ENCODE measurements at regions not wholly inside any gene's neighbourhood (a gene's known extent, or its start where the extent isn't known, plus 50 kb on each side); places are given as distances from the start of the nearest gene placed in this dataset.
"Not testable (repeated sequence)": the region's sequence is repeated elsewhere in the genome, so short reads cannot be mapped to it uniquely, and the experiment has no call there.

- H3K4me2 ChIP-seq (ENCODE audit: low read length): no peak overlapping the region
- no peaks in the 10 kb centered on the region for H3K4me1 ChIP-seq
- H3K27me3 ChIP-seq (ENCODE audit: control insufficient read depth, insufficient read depth, low read length): no peaks in the 10 kb centered on the region
- no peaks in the 10 kb centered on the region for H3K79me2 ChIP-seq
- H2AFZ ChIP-seq: no peak overlapping the region
- H3K36me3 ChIP-seq (ENCODE audit: control insufficient read depth, insufficient read depth, low read length): no peaks in the 10 kb centered on the region
- H3K9me3 ChIP-seq (ENCODE audit: control insufficient read depth, low read length): no peaks in the 10 kb centered on the region
- H3K9ac ChIP-seq: no peak overlapping the region
- H3K27ac ChIP-seq: no peak overlapping the region
- no peak overlapping the region for H3K4me3 ChIP-seq (ENCODE audit: low read depth, low read length)
- TF ChIP-seq CTCF (IDR thresholded peaks at IDR 0.05): no peak
Observed at GRCh38 chr6:68502946-68503345, 132.1 kb upstream of the ADGRB3 start.

GRCh38 chr6:68497927-68498326 lies 137.2 kb upstream of the ADGRB3 start:
- TF ChIP-seq CTCF (IDR thresholded peaks at IDR 0.05): no peak
- H3K9me3 ChIP-seq (ENCODE audit: control insufficient read depth, low read length): no peaks in the 10 kb centered on the region
- no peaks in the 10 kb centered on the region for H3K27me3 ChIP-seq (ENCODE audit: control insufficient read depth, insufficient read depth, low read length)
- H3K4me2 ChIP-seq (ENCODE audit: low read length): no peak overlapping the region
- H3K79me2 ChIP-seq: no peaks in the 10 kb centered on the region
- H3K27ac ChIP-seq: no peak overlapping the region
- no peak overlapping the region for H2AFZ ChIP-seq
- no peaks in the 10 kb centered on the region for H3K36me3 ChIP-seq (ENCODE audit: control insufficient read depth, insufficient read depth, low read length)
- H3K9ac ChIP-seq: no peak overlapping the region
- H3K4me3 ChIP-seq (ENCODE audit: low read depth, low read length): no peak overlapping the region
- no peaks in the 10 kb centered on the region for H3K4me1 ChIP-seq

GRCh38 chr6:68494880-68495279 lies 140.2 kb upstream of the ADGRB3 start:
- not testable (repeated sequence) for H3K36me3 ChIP-seq (ENCODE audit: control insufficient read depth, insufficient read depth, low read length); H3K27me3 ChIP-seq (ENCODE audit: control insufficient read depth, insufficient read depth, low read length); H3K9me3 ChIP-seq (ENCODE audit: control insufficient read depth, low read length)

GRCh38 chr6:68476611-68477010 lies 158.5 kb upstream of the ADGRB3 start:
- H3K36me3 ChIP-seq (ENCODE audit: control insufficient read depth, insufficient read depth, low read length): no peaks in the 10 kb centered on the region
- no peaks in the 10 kb centered on the region for H3K79me2 ChIP-seq
- H3K9ac ChIP-seq: no peak overlapping the region
- no peak overlapping the region for H2AFZ ChIP-seq
- H3K4me3 ChIP-seq (ENCODE audit: low read depth, low read length): no peak overlapping the region
- H3K4me1 ChIP-seq: no peaks in the 10 kb centered on the region
- no peak for TF ChIP-seq CTCF (IDR thresholded peaks at IDR 0.05)
- H3K27me3 ChIP-seq (ENCODE audit: control insufficient read depth, insufficient read depth, low read length): no peaks in the 10 kb centered on the region
- H3K27ac ChIP-seq: no peak overlapping the region
- no peaks in the 10 kb centered on the region for H3K9me3 ChIP-seq (ENCODE audit: control insufficient read depth, low read length)
- no peak overlapping the region for H3K4me2 ChIP-seq (ENCODE audit: low read length)

More at GRCh38 chr6:68494880-68495279, 140.2 kb upstream of the ADGRB3 start:
- not testable (repeated sequence) for H3K4me2 ChIP-seq (ENCODE audit: low read length); H3K27ac ChIP-seq; H3K79me2 ChIP-seq; H3K9ac ChIP-seq; H2AFZ ChIP-seq; H3K4me1 ChIP-seq; H3K4me3 ChIP-seq (ENCODE audit: low read depth, low read length)

GRCh38 chr6:68473433-68474210 lies 161.5 kb upstream of the ADGRB3 start:
- Histone ChIP-seq H3K4me3 (ENCODE audit: low read depth, low read length) (no peak overlapping the region), H3K4me2 (ENCODE audit: low read length) (no peak overlapping the region), H3K27ac (no peak overlapping the region), H2AFZ (no peak overlapping the region), H3K27me3 (ENCODE audit: control insufficient read depth, insufficient read depth, low read length) (no peaks in the 10 kb centered on the region), H3K79me2 (no peaks in the 10 kb centered on the region), H3K9me3 (ENCODE audit: control insufficient read depth, low read length) (no peaks in the 10 kb centered on the region), H3K4me1 (no peaks in the 10 kb centered on the region), H3K36me3 (ENCODE audit: control insufficient read depth, insufficient read depth, low read length) (no peaks in the 10 kb centered on the region), H3K9ac (no peak overlapping the region)
- no peak for TF ChIP-seq CTCF (IDR thresholded peaks at IDR 0.05)
